ENCODE measurements at regions not wholly inside any gene's neighbourhood (a gene's known extent, or its start where the extent isn't known, plus 50 kb on each side); places are given as distances from the start of the nearest gene placed in this dataset.

- DNase-seq (ENCODE audit: low read depth), result no peak
- no peak overlapping the region for H3K4me3 ChIP-seq (ENCODE audit: control insufficient read depth, low read depth, low read length)
- no peak for TF ChIP-seq CTCF (conservative IDR thresholded peaks at IDR 0.05; ENCODE audit: control insufficient read depth, insufficient read depth, low read depth, low read length)
Observed at GRCh38 chr16:86690970-86691369, 112.6 kb downstream of the FOXL1 start.

- no peak overlapping the region for H3K4me3 ChIP-seq (ENCODE audit: control insufficient read depth, low read depth, low read length)
- no peak for TF ChIP-seq CTCF (conservative IDR thresholded peaks at IDR 0.05; ENCODE audit: control insufficient read depth, insufficient read depth, low read depth, low read length)
- no peak for DNase-seq (ENCODE audit: low read depth)
Observed at GRCh38 chr16:86692426-86692825, 114.1 kb downstream of the FOXL1 start.

GRCh38 chr16:86693033-86693432, 114.7 kb downstream of the FOXL1 start:
- no peak overlapping the region for H3K4me3 ChIP-seq (ENCODE audit: control insufficient read depth, low read depth, low read length)
- no peak for TF ChIP-seq CTCF (conservative IDR thresholded peaks at IDR 0.05; ENCODE audit: control insufficient read depth, insufficient read depth, low read depth, low read length)
- DNase-seq (ENCODE audit: low read depth), result no peak

- H3K4me3 ChIP-seq (ENCODE audit: control insufficient read depth, low read depth, low read length), result no peak overlapping the region
- DNase-seq (ENCODE audit: low read depth), result peak; percentile 24
- TF ChIP-seq CTCF (conservative IDR thresholded peaks at IDR 0.05; ENCODE audit: control insufficient read depth, insufficient read depth, low read depth, low read length), result no peak
Observed at GRCh38 chr16:86697715-86698114, 119.4 kb downstream of the FOXL1 start.

- TF ChIP-seq CTCF (conservative IDR thresholded peaks at IDR 0.05; ENCODE audit: control insufficient read depth, insufficient read depth, low read depth, low read length), result no peak
- DNase-seq (ENCODE audit: low read depth), result no peak
- no peak overlapping the region for H3K4me3 ChIP-seq (ENCODE audit: control insufficient read depth, low read depth, low read length)
Observed at GRCh38 chr16:86700046-86700945, 121.9 kb downstream of the FOXL1 start.

- H3K4me3 ChIP-seq (ENCODE audit: control insufficient read depth, low read depth, low read length), result no peak overlapping the region
- no peak for DNase-seq (ENCODE audit: low read depth)
- no peak for TF ChIP-seq CTCF (conservative IDR thresholded peaks at IDR 0.05; ENCODE audit: control insufficient read depth, insufficient read depth, low read depth, low read length)
Observed at GRCh38 chr16:86701286-86701975, 123.1 kb downstream of the FOXL1 start.

Measured in fibroblast of mammary gland (primary cell).